A549 (cell line): ENCODE measurements at regions not wholly inside any gene's neighbourhood (a gene's known extent, or its start where the extent isn't known, plus 50 kb on each side); places are given as distances from the start of the nearest gene placed in this dataset.

Experiments used
- ATAC-seq, 2 experiments: fragments of 200-7000 bp in 1 of 2; fragments of >200 bp in 1 of 2; cut with Nextera tagmentation in 1 of 2; cut with Tn5 transposase in 1 of 2; 3 replicates each; pipeline versions ENCODE4 v1.8.0 to v1.9.1; 2018 to 2020; ENCODE audit warnings: mild to moderate bottlenecking in 1 of 2, moderate library complexity in 1 of 2
- CTCF ChIA-PET: fragments of 300-600 bp; sonication (Branson Sonifier 250); formaldehyde crosslinking; extraction: SDS; loops from one replicate; lab custom pipeline; 2021; ENCODE audit warnings: antibody characterized with exemption, inconsistent platforms; lab: Yijun Ruan, JAX
- POLR2A ChIA-PET: fragments of 350-600 bp; formaldehyde crosslinking; extraction: SDS; loops from one replicate; lab custom pipeline; 2021; ENCODE audit warnings: antibody characterized with exemption, inconsistent platforms; lab: Yijun Ruan, JAX
- DNase-seq, 2 experiments: peaks; one replicate each; pipeline versions ENCODE4 v3.0.0 to v3.0.0-alpha.2; 2011 to 2016; ENCODE audit warnings: low read depth in 1 of 2, low spot score in 1 of 2
- FAIRE-seq: peaks from 2 replicates; lab custom pipeline; 2011; peaks lifted over from hg19 to GRCh38; lab: Jason Lieb, UNC
- H3K27ac ChIP-seq, 2 experiments: fragments of >200 bp; sonication (Bioruptor Twin); formaldehyde crosslinking; 3 replicates each; pipeline ENCODE4 v1.5.1; 2016 to 2017
- H3K4me1 ChIP-seq: fragments of >200 bp; sonication (Bioruptor Twin); formaldehyde crosslinking; 3 replicates; pipeline ENCODE4 v1.6.1; 2016
- H3K4me2 ChIP-seq: fragments of >200 bp; sonication (Bioruptor Twin); formaldehyde crosslinking; 3 replicates; pipeline ENCODE4 v1.6.1; 2016
- H3K4me3 ChIP-seq: fragments of >200 bp; sonication (Bioruptor Twin); formaldehyde crosslinking; 3 replicates; pipeline ENCODE4 v1.5.1; 2016
- H3K9me3 ChIP-seq: fragments of >200 bp; sonication (Bioruptor Twin); formaldehyde crosslinking; 3 replicates; pipeline ENCODE4 v1.6.1; 2016
- BCL3 ChIP-seq: fragments of >200 bp; sonication (Bioruptor Twin); formaldehyde crosslinking; IDR thresholded peaks from 3 replicates; pipeline ENCODE4 v1.6.1; 2016
- CBX2 ChIP-seq: fragments of 200-600 bp; sonication (generic); IDR thresholded peaks from 2 replicates; pipeline ENCODE4 v1.6.1; 2016; ENCODE audit warnings: low read depth, mild to moderate bottlenecking, borderline replicate concordance
- CEBPB ChIP-seq, 2 experiments: fragments of >200 bp in 1 of 2; sonication (Bioruptor Twin) in 1 of 2; formaldehyde crosslinking in 1 of 2; IDR thresholded peaks; 2 replicates each; pipeline ENCODE4 v1.6.1; 2012 to 2016
- CTCF ChIP-seq: fragments of >200 bp; sonication (Bioruptor Twin); formaldehyde crosslinking; IDR thresholded peaks from 3 replicates; pipeline ENCODE4 v1.5.1; 2016
- E2F6 ChIP-seq: IDR thresholded peaks from 2 replicates; pipeline ENCODE4 v1.6.1; 2012; ENCODE audit warnings: low read depth, borderline replicate concordance
- FOXS1 ChIP-seq: fragments of 250-450 bp; sonication (Bioruptor Pico); IDR thresholded peaks from 2 replicates; pipeline ENCODE4 v1.5.0; 2020; ENCODE audit warnings: mild to moderate bottlenecking, moderate library complexity
- HES2 ChIP-seq: fragments of >200 bp; sonication (Bioruptor Twin); formaldehyde crosslinking; IDR thresholded peaks from 2 replicates; pipeline ENCODE4 v1.6.1; 2016
- HOXB13 ChIP-seq: fragments of 250-450 bp; sonication (Bioruptor Pico); IDR thresholded peaks from 2 replicates; pipeline ENCODE4 v1.5.0; 2020; ENCODE audit warnings: low read depth, mild to moderate bottlenecking, moderate library complexity
- JUN ChIP-seq, 2 experiments: fragments of >200 bp; sonication (Bioruptor Twin); formaldehyde crosslinking; IDR thresholded peaks; 2 replicates in 1 of 2; 3 replicates in 1 of 2; pipeline ENCODE4 v1.6.1; 2016 to 2017
- JUNB ChIP-seq: fragments of >200 bp; sonication (Bioruptor Twin); formaldehyde crosslinking; IDR thresholded peaks from 2 replicates; pipeline ENCODE4 v1.6.1; 2016
- MAFK ChIP-seq: fragments of 450-650 bp; IDR thresholded peaks from 2 replicates; pipeline ENCODE4 v1.6.1; 2014; ENCODE audit not compliant: partially characterized antibody
- POLR2AphosphoS2 ChIP-seq: conservative IDR thresholded peaks from 2 replicates; pipeline ENCODE4 v1.6.1; 2012; ENCODE audit warnings: low read length, improper control_type of control experiment, inconsistent platforms
- RCOR1 ChIP-seq: fragments of 150-350 bp; IDR thresholded peaks from 2 replicates; pipeline ENCODE4 v1.6.1; 2014; ENCODE audit warnings: antibody characterized with exemption, low read length, low read depth
- REST ChIP-seq: fragments of 200-600 bp; sonication (generic); IDR thresholded peaks from 2 replicates; pipeline ENCODE4 v1.6.1; 2016; ENCODE audit warnings: antibody characterized with exemption, mild to moderate bottlenecking, moderate library complexity
- RFX5 ChIP-seq: fragments of 450-650 bp; IDR thresholded peaks from 2 replicates; pipeline ENCODE4 v1.7.1; 2014; ENCODE audit warnings: antibody characterized with exemption, mild to moderate bottlenecking, moderate library complexity
- SMC3 ChIP-seq: fragments of >200 bp; sonication (Bioruptor Twin); formaldehyde crosslinking; IDR thresholded peaks from 3 replicates; pipeline ENCODE4 v1.6.1; 2018; ENCODE audit warnings: inconsistent platforms
- SREBF2 ChIP-seq: fragments of 450-650 bp; IDR thresholded peaks from 2 replicates; pipeline ENCODE4 v1.6.1; 2014; ENCODE audit warnings: mild to moderate bottlenecking, moderate library complexity
- ZC3H11A ChIP-seq: fragments of 450-650 bp; IDR thresholded peaks from 2 replicates; pipeline ENCODE4 v1.6.1; 2014; ENCODE audit warnings: antibody characterized with exemption, mild to moderate bottlenecking
- ZFP36 ChIP-seq: fragments of 450-650 bp; IDR thresholded peaks from 2 replicates; pipeline ENCODE4 v1.6.1; 2014; ENCODE audit warnings: borderline replicate concordance; ENCODE audit not compliant: partially characterized antibody
- WGBS: methylation state at CpG from one replicate; pipeline ENCODE4 v1.1.6; 2017; ENCODE audit errors: missing lambda C conversion rate; 5-methylcytosine and 5-hydroxymethylcytosine counted together

DNA sequence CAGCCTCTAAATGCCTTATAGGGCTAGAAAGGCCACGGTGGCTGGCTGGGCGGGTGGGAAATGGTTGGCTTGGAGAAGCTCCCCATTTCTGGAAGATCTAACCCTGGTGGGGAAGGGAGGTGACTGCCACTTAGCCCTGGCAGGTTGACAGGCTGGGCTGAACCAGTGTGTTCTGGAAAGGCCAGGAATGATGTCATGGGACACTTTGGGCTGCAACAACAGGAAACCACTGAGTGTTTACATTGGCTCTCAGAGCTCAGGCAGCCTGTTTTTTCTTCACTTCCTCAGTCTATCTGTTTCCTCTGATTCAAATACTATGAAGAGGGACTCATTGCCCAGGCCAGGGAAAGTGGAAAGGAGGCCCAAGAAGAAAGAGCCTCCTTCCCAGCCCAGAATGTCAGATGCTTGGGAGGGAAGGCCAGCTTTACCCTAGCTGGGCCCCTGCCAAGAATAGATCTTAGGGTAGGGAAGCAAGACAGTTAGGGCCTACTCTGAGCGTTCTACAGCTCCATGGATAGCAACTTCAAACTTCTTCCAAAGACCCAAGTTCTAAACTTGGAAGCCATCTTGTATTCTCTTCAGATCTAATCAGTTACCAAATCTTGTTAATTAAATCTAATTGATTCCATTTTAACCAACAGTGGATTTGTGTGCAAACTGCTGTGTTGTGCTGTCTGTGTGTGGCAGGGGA lies 65.8 kb upstream of the MSN start:
- Histone ChIP-seq H3K9me3 (no peaks in the 10 kb centered on the region), H3K4me3 (no peak overlapping the region), H3K4me1 (peaks cover 14% of the 10 kb centered on the region), H3K4me2 (peak overlapping the region; percentile 47), H3K27ac (peak overlapping the region; percentile 55 to 70)
- ATAC-seq (peak; percentile 45 to 59; a peak in 3 of 6 replicates), DNase-seq (peak in 1 of 2 experiments; percentile 28), FAIRE-seq (no peak)
- no peak for TF ChIP-seq ZC3H11A
- no peak for TF ChIP-seq RCOR1
- TF ChIP-seq MAFK = no peak
- ChIA-PET CTCF (interaction anchor here (1.4 kb wide), 1 partner anchor 385 kb away, joined by 3 read pairs; no protein-coding TSS in a partner anchor), POLR2A (interaction anchor here (1.5 kb wide), 1 partner anchor 67 kb away, joined by 4 read pairs; no protein-coding TSS in a partner anchor)
- 60% methylated on average over 3 of the region's 3 CpGs for WGBS

GRCh38 chrX:65601126-65601525 lies 66.3 kb upstream of the MSN start:
- H3K4me2 ChIP-seq = no peak overlapping the region
- H3K9me3 ChIP-seq = no peaks in the 10 kb centered on the region
- 77% methylated on average over 3 of the region's 3 CpGs for WGBS
- peak overlapping the region; percentile 55 to 70; a peak in 5 of 6 replicates for H3K27ac ChIP-seq
- no peak overlapping the region for H3K4me3 ChIP-seq
- DNase-seq = no peak
- TF ChIP-seq SMC3 (no peak), REST (no peak), FOXS1 (CRISPR knock-in tag) (no peak), RFX5 (no peak), POLR2AphosphoS2 (no peak), HOXB13 (CRISPR knock-in tag) (no peak), JUN (IDR thresholded peaks at IDR 0.05) (no peak), ZFP36 (no peak), CEBPB (IDR thresholded peaks at IDR 0.05) (no peak), SREBF2 (no peak), CBX2 (no peak), E2F6 (no peak), BCL3 (no peak), HES2 (no peak), CTCF (no peak), JUNB (no peak)
- ChIA-PET CTCF (no interaction called here), POLR2A (interaction anchor here (1.5 kb wide), 1 partner anchor 68 kb away, joined by 4 read pairs; no protein-coding TSS in a partner anchor)
- no peak for FAIRE-seq
- peaks cover 18% of the 10 kb centered on the region for H3K4me1 ChIP-seq
- no peak for ATAC-seq
